Ectodermal cell (in vitro differentiated cells): ENCODE measurements at regions not wholly inside any gene's neighbourhood (a gene's known extent, or its start where the extent isn't known, plus 50 kb on each side); places are given as distances from the start of the nearest gene placed in this dataset.
"Not testable (repeated sequence)": the region's sequence is repeated elsewhere in the genome, so short reads cannot be mapped to it uniquely, and the experiment has no call there.

ENCODE experiments used
- H3K27ac ChIP-seq: 2 replicates; pipeline ENCODE4 v1.7.0; 2013; ENCODE audit warnings: mild to moderate bottlenecking, low read depth, low read length; ENCODE audit not compliant: insufficient read depth, poor library complexity, severe bottlenecking
- H3K27me3 ChIP-seq: 2 replicates; pipeline ENCODE4 v1.7.0; 2013; ENCODE audit warnings: mild to moderate bottlenecking, low read length; ENCODE audit not compliant: insufficient read depth, control insufficient read depth, poor library complexity, severe bottlenecking
- H3K36me3 ChIP-seq: one replicate; pipeline ENCODE4 v1.7.0; 2013; ENCODE audit warnings: low read length; ENCODE audit not compliant: control insufficient read depth, insufficient read depth
- H3K4me1 ChIP-seq: one replicate; pipeline ENCODE4 v1.7.0; 2013; ENCODE audit warnings: low read length; ENCODE audit not compliant: control insufficient read depth, insufficient read depth
- H3K4me3 ChIP-seq: 2 replicates; pipeline ENCODE4 v1.7.0; 2013; ENCODE audit warnings: low read depth, low read length, control low read depth; ENCODE audit not compliant: insufficient read depth
- H3K9me3 ChIP-seq: 2 replicates; pipeline ENCODE4 v1.7.0; 2013; ENCODE audit warnings: mild to moderate bottlenecking, low read length, moderate library complexity; ENCODE audit not compliant: control insufficient read depth
- WGBS, 2 experiments: methylation state at CpG; one replicate each; pipeline ENCODE4 v1.1.7; 2013; ENCODE audit warnings: missing lambda C conversion rate in 2 of 2; 5-methylcytosine and 5-hydroxymethylcytosine counted together

DNA sequence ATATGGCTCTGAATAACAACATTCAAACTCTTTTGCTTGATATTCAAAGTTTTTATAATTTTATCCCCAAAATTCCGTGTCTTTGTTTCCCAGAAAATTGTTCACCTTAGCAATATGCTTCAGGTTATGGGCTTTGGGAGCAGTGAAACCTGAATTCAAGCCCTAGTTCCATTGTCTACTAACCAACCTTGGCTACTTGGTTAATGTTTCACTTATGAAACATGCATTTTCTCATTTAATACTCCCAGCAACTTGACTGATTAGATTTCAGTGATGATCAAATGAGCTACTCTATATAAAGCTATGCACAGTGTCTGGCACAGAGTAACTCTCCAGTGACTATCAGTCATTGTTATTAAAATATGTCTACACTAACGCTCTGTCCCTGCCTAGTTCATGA is 192.2 kb upstream of the TENT5A start:
- no peaks in the 10 kb centered on the region for H3K4me1 ChIP-seq
- 85 to 96% methylated on average over 2 of the region's 2 CpGs for WGBS, 2 experiments
- no peaks in the 10 kb centered on the region for H3K27me3 ChIP-seq
- no peak overlapping the region for H3K27ac ChIP-seq
- H3K9me3 ChIP-seq, result no peaks in the 10 kb centered on the region
- no peak overlapping the region for H3K4me3 ChIP-seq
- H3K36me3 ChIP-seq, result no peaks in the 10 kb centered on the region

GRCh38 chr6:81942842-81943241 is 190.4 kb upstream of the TENT5A start:
- H3K4me3 ChIP-seq, H3K9me3 ChIP-seq, H3K4me1 ChIP-seq, H3K27ac ChIP-seq, H3K36me3 ChIP-seq, H3K27me3 ChIP-seq: not testable (repeated sequence)
- 73 to 89% methylated on average over 2 of the region's 3 CpGs for WGBS, 2 experiments

GRCh38 chr6:81942067-81942370 is 189.5 kb upstream of the TENT5A start:
- Histone ChIP-seq H3K4me1 (no peaks in the 10 kb centered on the region), H3K9me3 (no peaks in the 10 kb centered on the region), H3K36me3 (no peaks in the 10 kb centered on the region), H3K27ac (no peak overlapping the region), H3K4me3 (no peak overlapping the region), H3K27me3 (no peaks in the 10 kb centered on the region)
- 80 to 95% methylated on average over 1 to 3 of the region's 3 CpGs for WGBS, 2 experiments

DNA sequence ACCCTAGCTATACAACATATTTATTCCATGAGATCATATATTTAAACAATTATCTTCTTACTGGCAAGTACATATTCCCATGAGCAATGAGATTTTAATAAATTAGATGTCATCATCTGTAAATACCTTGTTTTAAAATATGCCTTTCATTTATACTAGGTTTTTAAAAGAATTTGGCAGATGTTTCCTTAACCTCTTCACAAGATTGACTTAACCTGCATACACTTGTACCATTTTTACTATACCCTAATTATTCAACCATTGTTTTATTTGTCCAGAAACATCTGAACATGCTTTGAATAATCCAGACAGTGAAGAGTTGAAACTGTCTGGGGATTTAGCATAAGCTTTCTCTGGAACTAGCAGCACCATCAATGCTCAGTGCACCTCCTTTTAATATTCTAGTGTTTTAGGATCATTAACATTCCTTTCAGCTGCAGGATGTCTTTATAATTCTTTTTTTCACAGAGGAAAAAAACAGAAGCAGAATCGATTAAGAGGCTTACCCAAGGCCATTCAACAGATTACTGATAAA is 188.0 kb upstream of the TENT5A start:
- no peaks in the 10 kb centered on the region for H3K36me3 ChIP-seq
- WGBS, 2 experiments, result no CpG with 5 or more reads among the region's 1 CpG
- no peak overlapping the region for H3K27ac ChIP-seq
- no peaks in the 10 kb centered on the region for H3K27me3 ChIP-seq
- no peaks in the 10 kb centered on the region for H3K4me1 ChIP-seq
- H3K4me3 ChIP-seq, result no peak overlapping the region
- no peaks in the 10 kb centered on the region for H3K9me3 ChIP-seq

DNA sequence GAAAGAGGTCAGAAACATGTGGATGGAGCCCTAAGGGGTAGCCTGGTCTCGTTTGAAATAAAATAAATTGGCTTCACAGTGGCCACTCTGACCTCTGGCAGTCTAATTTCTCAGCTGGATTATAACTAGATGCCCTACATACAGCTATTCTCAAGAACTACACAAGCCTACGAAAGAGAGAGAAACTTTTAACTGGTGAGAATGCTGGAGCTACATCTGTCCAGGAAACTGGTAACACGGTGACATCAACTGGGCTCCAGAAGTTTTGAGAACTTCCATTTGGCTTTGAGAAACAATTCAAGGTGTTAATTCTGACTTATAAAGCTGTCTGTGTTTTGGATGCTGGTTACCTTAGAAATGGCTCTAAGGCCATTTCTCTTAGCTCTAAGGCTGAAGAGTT is 187.3 kb upstream of the TENT5A start:
- H3K9me3 ChIP-seq, result no peaks in the 10 kb centered on the region
- H3K4me1 ChIP-seq, result no peaks in the 10 kb centered on the region
- H3K36me3 ChIP-seq, result no peaks in the 10 kb centered on the region
- H3K4me3 ChIP-seq, result no peak overlapping the region
- WGBS, 2 experiments, result 89 to 95% methylated on average over 3 of the region's 3 CpGs
- no peaks in the 10 kb centered on the region for H3K27me3 ChIP-seq
- no peak overlapping the region for H3K27ac ChIP-seq

DNA sequence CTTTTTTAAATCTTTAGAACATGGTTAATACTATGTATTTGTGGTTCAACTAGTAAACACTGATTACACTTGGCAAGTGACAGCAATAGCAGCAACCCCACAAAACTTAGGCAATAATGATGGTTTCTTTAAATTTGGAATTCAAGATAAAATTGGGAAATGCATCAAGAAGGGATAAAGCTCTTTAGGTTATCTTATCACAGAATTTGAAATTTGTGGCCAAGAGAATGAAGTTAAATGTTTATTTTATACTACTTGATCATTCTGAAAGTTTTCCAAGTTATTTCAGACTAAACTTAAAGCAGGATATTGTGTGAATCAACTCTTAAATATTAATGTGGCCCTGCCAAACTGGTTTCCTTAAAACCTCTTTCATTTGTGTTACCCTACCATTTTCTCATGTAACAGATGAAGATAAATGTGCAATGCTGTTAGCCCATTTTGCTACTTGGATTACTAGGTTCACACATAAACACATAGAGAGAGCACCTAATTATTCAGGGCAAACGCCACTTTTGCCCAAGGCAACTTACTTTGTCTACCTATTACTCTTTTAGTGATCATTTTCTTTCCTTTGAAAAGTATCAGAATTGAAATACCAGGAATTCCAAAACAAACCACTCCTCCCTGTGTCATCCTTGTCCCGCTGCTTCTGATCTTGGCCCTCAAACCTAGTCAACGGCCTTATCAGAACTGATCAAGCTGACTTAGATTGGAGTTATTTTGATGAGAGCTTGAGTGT is 186.7 kb upstream of the TENT5A start:
- H3K36me3 ChIP-seq, result no peaks in the 10 kb centered on the region
- H3K9me3 ChIP-seq, result no peaks in the 10 kb centered on the region
- H3K4me1 ChIP-seq, result no peaks in the 10 kb centered on the region
- no peak overlapping the region for H3K27ac ChIP-seq
- H3K4me3 ChIP-seq, result no peak overlapping the region
- 93 to 95% methylated on average over 3 of the region's 3 CpGs for WGBS, 2 experiments
- H3K27me3 ChIP-seq, result no peaks in the 10 kb centered on the region

GRCh38 chr6:81938014-81938856 is 185.8 kb upstream of the TENT5A start:
- H3K4me3 ChIP-seq, result no peak overlapping the region
- H3K4me1 ChIP-seq, result no peaks in the 10 kb centered on the region
- H3K27me3 ChIP-seq, result no peaks in the 10 kb centered on the region
- 63 to 68% methylated on average over 3 to 4 of the region's 4 CpGs for WGBS, 2 experiments
- no peaks in the 10 kb centered on the region for H3K9me3 ChIP-seq
- no peaks in the 10 kb centered on the region for H3K36me3 ChIP-seq
- H3K27ac ChIP-seq, result no peak overlapping the region

DNA sequence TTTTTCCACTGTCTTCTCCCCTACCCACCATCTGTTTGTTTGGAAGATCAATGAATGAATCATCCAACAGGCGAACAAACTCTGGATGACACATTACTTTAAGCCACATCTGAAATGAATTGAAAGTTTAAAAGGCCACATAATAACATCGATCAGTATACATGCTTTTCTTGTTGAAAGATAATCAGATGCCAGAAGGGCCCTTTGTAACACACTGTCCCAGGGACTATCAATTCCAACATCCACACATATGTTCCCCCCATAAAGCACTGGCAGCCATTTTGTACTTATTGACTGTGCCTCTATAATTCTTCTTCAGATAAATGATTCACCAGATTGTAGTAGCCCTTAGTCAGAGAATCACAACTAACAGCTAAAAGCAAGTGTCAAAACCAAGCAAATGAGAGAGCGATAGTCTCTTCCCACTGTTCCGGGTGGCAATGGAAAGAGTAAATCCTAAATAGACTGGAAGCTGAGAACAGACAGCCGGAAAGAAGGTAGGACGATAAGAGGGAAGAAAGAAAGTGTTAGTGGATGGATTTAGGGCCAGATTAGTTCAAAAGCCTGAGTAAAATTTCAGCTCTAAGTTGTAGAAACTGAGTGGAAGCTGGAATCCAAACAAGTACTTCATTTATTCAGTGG is 184.9 kb upstream of the TENT5A start:
- no peak overlapping the region for H3K4me3 ChIP-seq
- no peaks in the 10 kb centered on the region for H3K9me3 ChIP-seq
- 91 to 94% methylated on average over 6 of the region's 6 CpGs for WGBS, 2 experiments
- H3K27ac ChIP-seq, result no peak overlapping the region
- H3K27me3 ChIP-seq, result no peaks in the 10 kb centered on the region
- H3K4me1 ChIP-seq, result no peaks in the 10 kb centered on the region
- no peaks in the 10 kb centered on the region for H3K36me3 ChIP-seq

GRCh38 chr6:81934936-81935335 is 182.5 kb upstream of the TENT5A start:
- 100% methylated on average over 1 of the region's 1 CpG; no CpG with 5 or more reads in 1 of the 2 experiments for WGBS, 2 experiments
- H3K4me3 ChIP-seq, result no peak overlapping the region

GRCh38 chr6:81933608-81934051 is 181.1 kb upstream of the TENT5A start:
- no peak overlapping the region for H3K27ac ChIP-seq
- 86% methylated on average over 1 of the region's 1 CpG; no CpG with 5 or more reads in 1 of the 2 experiments for WGBS, 2 experiments
- no peaks in the 10 kb centered on the region for H3K4me1 ChIP-seq
- H3K36me3 ChIP-seq, result no peaks in the 10 kb centered on the region
- H3K4me3 ChIP-seq, result no peak overlapping the region
- H3K27me3 ChIP-seq, result no peaks in the 10 kb centered on the region
- H3K9me3 ChIP-seq, result no peaks in the 10 kb centered on the region

More at GRCh38 chr6:81934936-81935335, 182.5 kb upstream of the TENT5A start:
- Histone ChIP-seq H3K27ac (no peak overlapping the region), H3K36me3 (no peaks in the 10 kb centered on the region), H3K27me3 (no peaks in the 10 kb centered on the region), H3K9me3 (no peaks in the 10 kb centered on the region), H3K4me1 (no peaks in the 10 kb centered on the region)
